ENCODE measurements at regions not wholly inside any gene's neighbourhood (a gene's known extent, or its start where the extent isn't known, plus 50 kb on each side); places are given as distances from the start of the nearest gene placed in this dataset.

- TF ChIP-seq CTCF (conservative IDR thresholded peaks at IDR 0.05; ENCODE audit: low read depth, low read length) (no peak), EZH2 (IDR thresholded peaks at IDR 0.05; ENCODE audit: low read length, unreplicated experiment) (no peak), EZH2phosphoT487 (IDR thresholded peaks at IDR 0.05; ENCODE audit: borderline replicate concordance, low read length) (no peak)
Observed at GRCh38 chr11:80827781-80828180, 1387.0 kb upstream of the TENM4 start.

Data from PC-3 (cell line).